Neural progenitor cell (in vitro differentiated cells): ENCODE measurements at regions not wholly inside any gene's neighbourhood (a gene's known extent, or its start where the extent isn't known, plus 50 kb on each side); places are given as distances from the start of the nearest gene placed in this dataset.
"Not testable (repeated sequence)": the region's sequence is repeated elsewhere in the genome, so short reads cannot be mapped to it uniquely, and the experiment has no call there.

Experiments
- DNase-seq: peaks from one replicate; pipeline ENCODE4 v3.0.0-alpha.2; 2016; ENCODE audit warnings: low spot score
- H2AFZ ChIP-seq: fragments of 200-600 bp; sonication (generic); replicated peaks from 2 replicates; pipeline ENCODE4 v1.6.1; 2016; ENCODE audit warnings: antibody characterized with exemption
- H3F3A ChIP-seq: fragments of 200-600 bp; sonication (generic); 2 replicates; pipeline ENCODE4 v1.6.1; 2016; ENCODE audit warnings: antibody characterized with exemption, low read depth
- H3K27ac ChIP-seq: fragments of 200-600 bp; sonication (generic); 2 replicates; pipeline ENCODE4 v1.5.1; 2016; ENCODE audit warnings: mild to moderate bottlenecking
- H3K27me3 ChIP-seq: fragments of 200-600 bp; sonication (generic); 2 replicates; pipeline ENCODE4 v1.6.1; 2016; ENCODE audit warnings: mild to moderate bottlenecking, moderate library complexity
- H3K36me3 ChIP-seq: fragments of 200-600 bp; sonication (generic); 2 replicates; pipeline ENCODE4 v1.5.1; 2016
- H3K4me1 ChIP-seq: fragments of 200-600 bp; sonication (generic); 2 replicates; pipeline ENCODE4 v1.6.1; 2016; ENCODE audit warnings: mixed run types
- H3K4me2 ChIP-seq: fragments of 200-600 bp; sonication (generic); 2 replicates; pipeline ENCODE4 v1.6.1; 2016
- H3K4me3 ChIP-seq: fragments of 200-600 bp; sonication (generic); 2 replicates; pipeline ENCODE4 v1.5.1; 2016
- H3K79me2 ChIP-seq: fragments of 200-600 bp; sonication (generic); 2 replicates; pipeline ENCODE4 v1.6.1; 2016; ENCODE audit warnings: low read depth
- H3K9ac ChIP-seq: fragments of 200-600 bp; sonication (generic); 2 replicates; pipeline ENCODE4 v1.6.1; 2016
- H3K9me3 ChIP-seq: fragments of 200-600 bp; sonication (generic); 2 replicates; pipeline ENCODE4 v1.5.1; 2016; ENCODE audit warnings: low read depth
- H4K20me1 ChIP-seq: fragments of 200-600 bp; sonication (generic); 2 replicates; pipeline ENCODE4 v1.6.1; 2016; ENCODE audit warnings: low read depth
- H3K27ac Mint-ChIP-seq: 3 replicates; pipeline ENCODE4 v1.8.0; 2021; ENCODE audit warnings: mixed read lengths
- H3K27me3 Mint-ChIP-seq: 2 replicates; pipeline ENCODE4 v1.8.0; 2022; ENCODE audit warnings: low read depth, mild to moderate bottlenecking, inconsistent platforms, moderate library complexity, mixed read lengths; ENCODE audit not compliant: insufficient read depth
- H3K36me3 Mint-ChIP-seq: 3 replicates; pipeline ENCODE4 v1.8.0; 2021; ENCODE audit warnings: mixed read lengths
- H3K4me1 Mint-ChIP-seq: 3 replicates; pipeline ENCODE4 v1.8.0; 2021; ENCODE audit warnings: mixed read lengths
- H3K4me3 Mint-ChIP-seq: 3 replicates; pipeline ENCODE4 v1.8.0; 2021; ENCODE audit warnings: mild to moderate bottlenecking, moderate library complexity, mixed read lengths
- H3K9me3 Mint-ChIP-seq: 3 replicates; pipeline ENCODE4 v1.8.0; 2020; ENCODE audit warnings: mixed read lengths

DNA sequence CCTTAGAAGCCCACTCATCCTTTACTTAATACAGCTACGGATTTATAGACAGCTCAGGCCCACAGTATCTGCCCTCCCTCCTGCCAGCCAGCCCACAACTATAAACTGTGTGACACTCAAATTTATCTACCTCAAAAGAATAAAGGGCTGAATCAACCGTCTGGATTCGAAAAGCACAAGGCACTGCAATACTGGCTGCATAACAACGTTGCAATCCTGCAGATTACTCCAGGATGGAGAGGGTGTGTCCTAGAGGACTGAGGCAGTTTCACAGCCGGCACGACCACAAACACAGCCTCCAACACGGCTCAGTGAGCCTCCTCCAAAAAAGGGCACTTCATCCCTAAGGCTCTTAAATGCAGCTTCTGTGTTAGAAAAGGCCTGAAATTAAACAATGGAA, 138.3 kb upstream of the EFCAB3 start:
- not testable (repeated sequence) for H3K4me3 ChIP-seq, H3K36me3 Mint-ChIP-seq, H3K4me3 Mint-ChIP-seq, H3K27me3 Mint-ChIP-seq, H3K9me3 ChIP-seq, H3K4me2 ChIP-seq, H3K4me1 ChIP-seq, H3K79me2 ChIP-seq, H2AFZ ChIP-seq, H3K27me3 ChIP-seq, H3F3A ChIP-seq, H3K27ac Mint-ChIP-seq, H3K9ac ChIP-seq, H4K20me1 ChIP-seq, H3K36me3 ChIP-seq, H3K9me3 Mint-ChIP-seq, H3K4me1 Mint-ChIP-seq, DNase-seq, H3K27ac ChIP-seq

DNA sequence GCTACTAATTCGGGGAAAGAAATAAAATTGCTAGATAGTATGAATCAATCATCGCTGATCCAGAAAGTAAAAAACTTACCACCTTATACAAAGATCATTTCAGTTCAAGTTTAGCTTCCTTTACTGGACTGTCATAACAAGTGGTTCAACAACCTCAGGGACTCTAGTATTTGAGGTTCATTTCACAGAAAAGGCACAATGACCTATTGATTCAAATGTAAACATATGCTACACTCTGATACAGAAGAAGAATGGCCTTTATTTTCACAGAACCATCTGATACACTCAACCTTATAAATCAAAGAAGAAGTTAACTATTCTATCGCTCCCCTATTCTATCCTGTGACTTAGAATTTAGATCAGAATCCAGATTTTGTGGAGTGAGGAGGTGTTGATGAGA, 140.8 kb upstream of the EFCAB3 start:
- H3K36me3 Mint-ChIP-seq, H3K9me3 Mint-ChIP-seq, H3K27ac Mint-ChIP-seq, H2AFZ ChIP-seq, H3K79me2 ChIP-seq, H4K20me1 ChIP-seq, H3K4me3 ChIP-seq, DNase-seq, H3F3A ChIP-seq, H3K27ac ChIP-seq, H3K4me1 ChIP-seq, H3K4me2 ChIP-seq, H3K4me3 Mint-ChIP-seq, H3K4me1 Mint-ChIP-seq, H3K36me3 ChIP-seq, H3K9me3 ChIP-seq, H3K27me3 Mint-ChIP-seq, H3K27me3 ChIP-seq, H3K9ac ChIP-seq: not testable (repeated sequence)

DNA sequence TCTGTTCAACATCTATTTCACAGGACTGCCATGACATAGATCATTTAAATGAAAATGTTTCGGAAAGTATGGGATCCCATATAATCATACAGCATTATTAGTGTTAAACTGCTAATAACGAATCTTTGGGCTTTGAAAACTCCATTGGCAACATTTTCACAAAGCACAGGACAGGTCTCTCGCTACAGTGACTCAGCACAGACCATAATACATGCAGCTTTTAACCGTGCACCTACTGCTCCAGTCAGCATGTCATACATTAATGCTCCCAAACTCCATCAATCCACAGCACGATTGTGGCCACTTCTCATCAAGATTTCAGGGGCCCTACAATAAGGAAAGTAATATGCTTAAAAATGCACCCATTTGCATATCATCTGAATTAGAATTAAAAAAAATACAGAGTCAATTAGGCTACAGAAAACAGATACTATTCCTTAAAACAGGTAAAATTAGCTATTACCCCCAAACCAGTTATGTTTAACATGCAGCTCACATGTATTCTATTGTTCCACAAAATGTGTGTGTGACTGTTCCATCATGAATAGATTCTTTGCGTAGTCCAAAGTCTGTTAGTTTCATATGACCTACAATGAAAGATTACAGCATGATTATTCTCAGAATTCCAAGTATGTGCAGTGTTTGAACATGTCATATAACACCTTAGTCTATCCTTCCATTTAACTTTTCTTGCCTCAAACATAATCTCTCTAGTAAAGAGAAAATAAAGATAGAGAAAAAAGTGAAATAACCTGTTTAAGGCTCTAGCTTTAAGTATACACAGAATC, 141.6 kb upstream of the EFCAB3 start:
- H3K27me3 ChIP-seq, H2AFZ ChIP-seq, H3K4me2 ChIP-seq, H3K9me3 Mint-ChIP-seq, H3K9ac ChIP-seq, DNase-seq, H3K79me2 ChIP-seq, H3K27ac ChIP-seq, H3K4me3 ChIP-seq, H3K27ac Mint-ChIP-seq, H3K36me3 Mint-ChIP-seq, H3K9me3 ChIP-seq, H3K4me1 ChIP-seq, H3K27me3 Mint-ChIP-seq, H3F3A ChIP-seq, H3K4me3 Mint-ChIP-seq, H4K20me1 ChIP-seq, H3K4me1 Mint-ChIP-seq, H3K36me3 ChIP-seq: not testable (repeated sequence)

DNA sequence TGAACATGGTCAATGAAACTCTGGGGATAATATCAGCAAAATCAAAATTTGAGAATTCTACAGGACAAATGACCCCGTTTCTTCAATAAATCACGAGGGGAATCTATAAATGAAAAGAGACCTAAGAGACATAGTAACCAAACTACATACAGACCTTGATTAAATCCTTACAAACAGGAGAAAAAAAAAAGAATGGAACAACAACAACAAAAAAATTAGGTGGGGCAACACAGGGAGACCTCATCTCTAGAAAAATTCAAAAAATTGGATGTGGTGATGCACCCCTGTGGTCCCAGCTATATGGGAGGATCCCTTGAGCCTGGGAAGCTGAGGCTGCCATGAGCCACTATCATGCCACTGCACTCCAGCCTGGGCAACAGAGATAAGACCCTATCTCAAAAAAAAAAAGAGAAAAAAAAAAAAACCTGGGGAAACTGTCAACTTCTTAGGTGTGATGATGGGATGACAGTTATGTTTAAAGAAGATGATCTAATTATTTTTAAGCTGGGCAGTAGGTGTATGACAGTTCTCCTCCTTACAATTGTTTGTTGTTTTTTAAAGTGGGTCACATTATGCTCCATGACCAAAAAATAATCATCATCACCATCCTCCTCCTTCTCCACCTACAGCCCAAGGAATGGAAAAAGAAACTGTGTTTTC, 146.4 kb upstream of the EFCAB3 start:
- H3K4me1 ChIP-seq, H3K36me3 ChIP-seq, H4K20me1 ChIP-seq, H3K4me1 Mint-ChIP-seq, H3K27ac Mint-ChIP-seq, H3F3A ChIP-seq, H3K27me3 ChIP-seq, DNase-seq, H3K36me3 Mint-ChIP-seq, H3K4me2 ChIP-seq, H3K79me2 ChIP-seq, H3K27me3 Mint-ChIP-seq, H3K4me3 Mint-ChIP-seq, H3K4me3 ChIP-seq, H3K9me3 ChIP-seq, H3K27ac ChIP-seq, H3K9ac ChIP-seq, H3K9me3 Mint-ChIP-seq, H2AFZ ChIP-seq: not testable (repeated sequence)

DNA sequence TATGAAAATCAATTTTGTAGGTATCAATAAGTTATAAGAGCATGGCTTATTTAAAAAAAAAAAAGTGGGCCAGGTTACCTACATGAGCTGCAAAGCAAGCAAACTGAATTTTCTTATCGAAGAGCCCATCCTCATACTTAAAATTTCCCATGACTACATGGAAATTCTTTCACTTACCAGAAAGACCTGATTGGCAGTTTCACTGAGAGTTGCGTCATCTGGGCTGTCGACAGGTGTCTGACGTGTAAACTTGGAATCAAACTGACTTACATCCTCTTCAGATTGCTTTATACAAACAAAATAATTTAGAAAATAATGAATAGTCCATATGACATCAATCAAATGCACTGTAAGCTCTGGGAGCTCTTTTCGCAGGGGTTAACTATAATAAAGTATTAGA, 149.1 kb upstream of the EFCAB3 start:
- H2AFZ ChIP-seq, H3F3A ChIP-seq, H3K9me3 Mint-ChIP-seq, H3K36me3 Mint-ChIP-seq, H3K36me3 ChIP-seq, H3K4me1 Mint-ChIP-seq, H3K9ac ChIP-seq, H3K4me3 ChIP-seq, H3K27ac Mint-ChIP-seq, H3K4me1 ChIP-seq, DNase-seq, H4K20me1 ChIP-seq, H3K79me2 ChIP-seq, H3K4me2 ChIP-seq, H3K27me3 ChIP-seq, H3K9me3 ChIP-seq, H3K27ac ChIP-seq, H3K27me3 Mint-ChIP-seq, H3K4me3 Mint-ChIP-seq: not testable (repeated sequence)
